NCI-H1417 treated with DMSO at 0.1 percent for 48 hours (cell line): ENCODE measurements at regions not wholly inside any gene's neighbourhood (a gene's known extent, or its start where the extent isn't known, plus 50 kb on each side); places are given as distances from the start of the nearest gene placed in this dataset.

ENCODE experiments used
- DNase-seq: peaks from one replicate; lab custom pipeline; 2025; lab: John Stamatoyannopoulos, UW

DNA sequence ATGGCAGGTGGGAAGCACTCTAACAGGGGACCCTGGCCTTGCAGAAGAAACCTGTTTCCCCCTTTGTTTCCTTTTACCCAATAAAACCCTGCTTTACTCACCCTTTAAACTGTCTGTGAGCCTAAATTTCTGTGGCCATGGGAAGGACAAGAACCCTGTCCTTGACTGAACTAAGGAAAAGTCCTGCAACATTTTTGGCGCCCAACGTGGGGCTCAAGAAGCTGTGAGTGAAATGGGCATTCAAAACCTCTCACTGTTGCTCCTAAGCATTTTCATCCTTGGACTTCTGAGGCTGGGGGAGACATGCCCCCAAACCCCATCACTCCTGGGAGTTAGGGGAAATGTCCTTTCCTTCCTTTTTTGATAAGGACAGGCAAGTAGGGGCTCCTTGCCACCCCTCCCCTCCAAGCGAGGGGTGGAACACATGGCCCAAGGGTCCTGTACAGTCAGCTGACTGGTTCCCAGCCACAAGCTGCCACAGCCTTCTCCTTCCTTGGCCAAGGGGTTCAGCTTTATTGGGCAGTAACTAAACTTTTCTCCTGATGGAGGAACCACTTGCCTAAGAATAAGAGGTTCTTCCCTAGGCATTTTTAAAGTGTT is 381.6 kb downstream of the KLF5 start:
- DNase-seq, result no peak

DNA sequence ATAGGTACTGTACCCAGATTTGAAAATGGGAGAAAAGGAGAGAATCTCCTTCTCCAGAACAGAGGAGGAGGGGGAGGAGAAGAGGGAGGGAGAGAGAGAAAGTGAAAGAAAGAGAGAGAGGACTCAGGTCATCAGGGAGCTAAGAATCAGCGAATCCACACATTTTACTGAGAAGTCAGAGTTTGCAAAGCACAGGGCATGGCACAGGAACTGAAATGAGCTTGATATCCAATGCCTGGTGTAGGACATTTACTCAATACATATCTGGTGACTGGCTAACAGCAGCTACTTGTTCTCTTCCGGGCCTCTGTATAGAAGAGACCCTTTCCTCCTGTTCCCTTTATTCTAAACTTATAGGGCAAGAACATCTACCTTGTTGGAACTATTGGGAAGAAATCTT is 375.1 kb downstream of the KLF5 start:
- DNase-seq, result no peak

DNA sequence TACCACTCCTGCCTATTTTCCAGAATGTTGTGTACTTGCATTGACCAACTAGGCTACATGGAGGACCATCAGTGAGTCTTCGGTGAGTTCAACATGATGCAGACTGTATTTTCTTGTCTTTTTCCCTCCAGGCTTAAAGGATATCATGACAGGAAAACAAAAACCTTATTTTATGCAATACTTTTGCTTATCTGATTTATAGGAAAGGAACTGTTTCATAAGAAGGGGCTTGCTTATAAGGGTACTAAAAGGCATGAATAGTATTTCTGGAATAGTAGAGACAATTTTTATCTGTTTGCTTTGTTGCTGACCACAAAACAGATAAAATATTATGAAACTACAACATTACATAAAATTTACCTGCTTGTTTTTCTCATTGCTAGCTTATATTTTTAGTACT is 374.7 kb downstream of the KLF5 start:
- no peak for DNase-seq

DNA sequence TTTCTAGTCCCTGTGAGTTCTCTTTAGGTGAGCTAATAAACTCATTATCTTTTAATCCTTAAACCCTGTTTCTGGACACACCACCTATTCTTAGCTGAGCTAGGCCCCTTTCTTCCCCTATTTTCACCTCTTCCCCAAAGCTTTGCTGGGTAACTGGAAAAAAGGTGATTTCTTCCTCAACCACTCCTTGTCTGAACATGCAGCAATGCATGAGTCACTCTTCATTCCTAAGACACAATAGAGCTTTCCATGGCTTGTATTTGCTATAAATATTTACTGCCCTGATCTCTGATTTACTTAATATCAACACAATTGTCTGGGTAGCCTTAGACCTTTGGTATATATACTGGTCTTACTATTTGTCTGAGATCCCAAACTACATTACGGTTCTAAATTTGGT is 370.9 kb downstream of the KLF5 start:
- no peak for DNase-seq

DNA sequence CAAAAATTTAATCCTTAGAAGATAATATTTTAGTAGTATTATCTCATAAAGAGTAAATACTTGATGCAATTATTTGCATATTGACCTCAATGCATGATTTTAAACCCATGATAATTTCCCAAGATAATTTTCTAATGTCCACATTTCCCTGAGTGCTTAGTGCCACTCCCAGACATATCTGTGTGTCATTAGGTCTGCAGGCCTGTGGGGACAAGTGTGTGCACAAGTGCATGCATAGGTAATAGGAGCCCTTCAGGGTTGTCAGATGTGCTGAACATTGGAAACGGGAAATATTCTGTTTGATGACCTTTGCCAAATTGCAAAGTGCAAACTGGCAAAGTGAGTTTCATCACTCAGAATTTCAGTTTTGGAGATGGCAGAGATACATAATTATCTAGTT is 369.9 kb downstream of the KLF5 start:
- DNase-seq, result no peak

DNA sequence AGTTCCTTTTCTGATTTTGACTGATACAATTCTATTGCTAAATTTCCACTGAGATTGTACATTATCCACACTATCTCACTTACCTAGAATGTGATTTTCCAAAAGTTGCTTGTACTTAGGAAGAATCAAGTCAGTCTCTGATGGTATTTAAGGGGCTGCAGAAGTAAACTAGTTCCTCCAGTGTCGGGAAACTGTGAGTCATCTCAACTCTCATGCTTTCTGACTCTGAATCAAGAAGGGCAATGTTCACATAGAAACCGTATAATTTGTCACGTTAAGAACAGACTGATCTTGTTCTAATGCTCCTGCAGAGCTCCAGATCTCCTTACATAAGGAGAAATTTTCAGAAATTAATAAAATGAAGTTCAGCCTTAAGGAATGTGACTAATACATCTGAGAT is 369.3 kb downstream of the KLF5 start:
- DNase-seq, result no peak

DNA sequence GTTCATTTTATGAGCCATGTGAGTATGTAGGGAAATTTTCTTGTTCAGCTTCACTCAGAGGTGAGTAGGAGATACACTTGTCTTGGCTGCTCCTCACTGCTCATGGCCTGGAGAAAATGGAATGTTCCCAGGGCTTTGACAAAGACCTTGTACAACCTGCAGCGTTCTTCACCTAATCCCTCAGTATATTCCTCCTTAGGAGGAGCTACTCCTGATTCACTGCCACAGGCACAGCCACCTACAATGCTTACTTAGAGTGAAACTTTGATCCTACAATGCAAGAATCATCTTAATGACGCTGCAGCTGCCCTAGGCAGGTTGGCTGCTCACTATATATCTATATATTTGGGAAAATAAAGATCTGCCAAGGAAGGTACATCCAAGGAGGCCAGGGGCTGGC is 364.2 kb downstream of the KLF5 start:
- no peak for DNase-seq

DNA sequence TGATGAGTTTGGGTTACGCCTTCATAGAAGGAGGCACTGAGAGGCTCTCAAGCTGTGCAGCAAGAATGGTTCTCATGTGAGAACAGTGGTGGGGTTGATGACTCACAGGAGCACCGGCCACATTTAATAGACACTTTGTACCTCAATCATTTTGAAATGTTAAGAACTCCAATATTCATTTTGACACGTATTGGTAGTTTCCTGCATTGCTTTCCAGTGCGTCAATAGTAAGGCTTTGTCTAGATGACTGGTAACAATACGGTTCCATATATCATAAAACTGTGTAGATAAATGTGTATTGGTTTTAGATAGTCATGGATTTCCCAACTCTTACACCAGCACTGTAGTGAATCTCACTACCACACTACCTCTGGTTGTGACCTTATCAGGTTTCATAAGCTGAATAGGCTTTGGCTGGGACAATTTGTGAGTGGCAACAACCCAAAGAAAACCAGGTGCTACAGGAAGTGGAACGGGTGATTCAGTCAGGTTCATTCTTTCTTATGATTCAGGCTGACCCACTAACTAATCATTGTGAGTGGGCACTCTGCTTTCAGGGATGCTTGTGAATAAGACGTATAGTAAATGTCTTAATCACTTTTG is 362.6 kb downstream of the KLF5 start:
- DNase-seq, result no peak

DNA sequence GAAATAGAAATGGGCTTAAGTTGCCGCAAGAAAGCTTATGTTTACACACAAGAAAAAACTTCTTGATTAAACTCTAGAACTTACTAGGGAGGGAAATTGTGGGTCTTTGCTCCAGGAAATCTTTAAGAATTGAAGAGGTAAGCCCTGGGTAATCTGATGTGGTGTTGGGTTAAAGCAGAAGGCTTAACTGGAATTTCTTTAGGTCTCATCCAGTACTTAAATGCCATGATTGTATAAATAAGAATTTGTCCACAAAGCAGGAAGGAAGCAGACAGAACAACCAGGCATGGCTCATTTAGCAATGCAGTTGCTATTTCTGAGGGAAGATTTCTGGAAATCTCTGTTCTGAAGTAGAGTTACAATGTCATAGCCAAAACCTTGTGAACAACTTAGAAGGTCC is 360.4 kb downstream of the KLF5 start:
- no peak for DNase-seq

DNA sequence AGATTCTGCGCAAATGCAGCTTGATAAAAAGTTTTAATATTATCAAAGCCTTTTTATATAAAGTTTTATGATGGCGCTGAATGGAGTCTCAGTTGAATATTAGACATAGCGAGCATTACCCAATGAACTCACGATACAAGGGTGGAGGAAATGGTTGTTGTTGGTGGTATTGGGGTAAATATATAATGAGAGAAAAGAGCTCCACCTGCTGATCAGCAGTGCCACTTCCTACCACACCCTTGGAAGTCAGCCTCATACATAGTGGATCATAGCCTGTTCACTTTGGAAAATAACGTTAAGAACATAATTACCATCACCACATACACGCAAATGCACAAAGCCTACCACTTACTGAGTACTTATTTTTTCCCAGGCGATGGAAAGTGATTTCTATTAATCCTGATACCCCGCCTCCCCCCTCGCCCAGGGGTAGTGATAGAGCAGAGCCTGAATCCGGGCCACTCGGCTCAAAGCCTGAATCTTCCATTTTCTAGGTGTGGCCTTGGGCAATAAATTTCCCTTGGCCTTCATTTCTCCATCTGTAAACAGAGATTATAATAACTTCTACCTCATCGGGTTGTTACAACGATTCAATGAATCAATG is 358.3 kb downstream of the KLF5 start:
- DNase-seq, result no peak

DNA sequence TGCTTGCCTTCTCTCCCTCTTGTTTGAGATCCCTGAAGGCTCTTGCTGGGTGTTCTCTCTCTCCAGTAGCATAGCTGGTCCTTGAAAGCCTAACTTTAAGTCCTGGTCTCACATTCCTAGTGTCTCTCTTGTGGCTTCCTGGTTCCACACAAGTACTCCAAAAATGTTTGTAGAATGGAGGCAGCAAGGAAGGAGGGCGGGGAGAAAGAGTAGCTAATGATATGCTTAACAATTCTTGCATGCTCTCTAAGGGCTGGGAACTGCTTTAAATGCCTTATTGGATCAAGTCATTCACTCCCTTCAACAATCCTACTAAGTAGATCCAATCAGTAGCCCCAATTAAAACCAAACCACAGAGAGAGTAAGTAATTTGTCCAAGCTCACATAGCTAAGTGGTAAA is 357.3 kb downstream of the KLF5 start:
- no peak for DNase-seq

DNA sequence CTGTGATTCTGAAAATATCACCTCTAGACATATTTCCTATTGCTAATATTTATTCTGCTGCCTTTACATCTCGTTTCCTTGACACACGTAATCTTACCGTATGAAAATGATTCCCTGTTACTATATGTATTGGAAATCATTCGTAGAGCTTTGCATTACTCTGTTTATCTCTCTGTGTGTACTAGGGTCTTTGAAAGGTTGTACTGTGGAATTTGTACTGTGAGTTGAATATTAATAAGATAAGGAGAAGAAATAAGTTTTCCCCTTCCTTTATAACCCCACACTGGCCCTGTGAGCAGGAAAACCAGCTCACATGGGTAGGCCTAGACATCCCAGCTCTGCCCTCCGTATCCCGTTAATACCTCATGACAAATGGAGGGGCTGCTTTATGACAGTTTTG is 354.9 kb downstream of the KLF5 start:
- DNase-seq, result no peak

DNA sequence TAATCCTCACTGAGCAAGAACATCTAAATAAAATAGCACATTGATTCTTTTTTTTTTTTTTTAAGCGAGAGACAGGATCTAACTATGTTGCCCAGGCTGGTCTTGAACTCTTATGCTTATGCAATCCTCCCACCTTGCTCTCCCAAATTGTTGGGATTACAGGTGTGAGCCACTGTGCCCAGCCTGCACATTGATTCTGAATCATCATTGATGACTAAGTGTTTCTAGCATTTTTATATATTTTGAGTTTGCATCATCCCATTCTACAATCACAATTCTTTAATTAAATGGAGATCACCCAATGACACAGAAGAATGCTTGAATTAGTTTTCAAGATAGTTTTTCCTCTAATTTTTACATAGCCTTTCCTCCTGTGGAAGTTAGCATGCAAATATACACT is 354.1 kb downstream of the KLF5 start:
- no peak for DNase-seq

DNA sequence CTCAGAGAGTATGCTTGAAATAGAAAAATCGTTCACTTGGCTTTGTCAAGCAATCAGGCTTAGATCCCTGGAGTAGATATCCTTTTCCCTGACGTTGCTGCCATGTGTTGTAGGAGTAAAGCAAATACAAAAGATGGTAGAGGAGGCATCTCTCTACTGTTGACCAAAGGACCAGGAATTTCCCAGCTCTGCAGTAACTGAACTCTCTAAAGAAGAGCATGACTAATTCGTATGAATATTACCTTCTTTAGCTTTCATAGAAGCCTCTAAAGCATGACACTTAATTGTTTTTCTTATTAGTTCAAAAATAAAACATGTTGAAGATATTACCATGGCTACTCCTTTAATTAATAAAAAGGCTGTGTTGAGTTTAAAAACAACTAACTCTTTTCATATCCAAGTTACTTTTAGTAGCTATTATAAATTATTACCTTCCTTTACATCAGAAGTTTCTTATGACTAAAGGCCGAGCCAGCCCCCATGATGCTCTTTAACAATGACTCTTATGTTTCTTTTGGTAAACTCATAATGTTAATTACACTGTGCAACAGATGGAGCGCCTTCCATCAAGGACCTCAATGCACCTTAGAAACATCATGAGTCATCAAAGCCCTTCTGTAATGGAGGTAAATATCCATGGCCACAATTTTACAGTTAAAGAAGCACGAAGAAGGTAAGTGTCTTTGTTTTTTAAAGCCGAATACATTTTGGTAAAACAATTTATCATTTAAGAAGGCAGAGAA is 352.4 kb downstream of the KLF5 start:
- no peak for DNase-seq

DNA sequence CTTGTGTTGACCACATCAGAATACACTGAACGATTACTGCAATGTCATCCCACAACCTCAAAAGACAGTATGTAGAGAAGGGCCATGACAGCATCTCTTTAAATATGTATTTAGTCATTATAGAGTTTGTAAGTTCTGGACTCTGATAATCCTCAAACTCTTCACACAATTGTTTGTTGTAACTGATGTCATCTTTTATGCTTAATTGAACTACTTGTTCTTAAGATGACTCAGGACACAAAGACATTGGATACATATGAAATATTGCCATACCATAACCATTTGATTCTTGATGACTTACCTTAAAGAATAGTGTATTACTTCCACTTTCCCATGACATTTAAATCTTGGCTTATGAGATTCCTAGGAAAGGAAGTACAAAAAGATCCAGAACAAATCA is 347.6 kb downstream of the KLF5 start:
- DNase-seq, result no peak

DNA sequence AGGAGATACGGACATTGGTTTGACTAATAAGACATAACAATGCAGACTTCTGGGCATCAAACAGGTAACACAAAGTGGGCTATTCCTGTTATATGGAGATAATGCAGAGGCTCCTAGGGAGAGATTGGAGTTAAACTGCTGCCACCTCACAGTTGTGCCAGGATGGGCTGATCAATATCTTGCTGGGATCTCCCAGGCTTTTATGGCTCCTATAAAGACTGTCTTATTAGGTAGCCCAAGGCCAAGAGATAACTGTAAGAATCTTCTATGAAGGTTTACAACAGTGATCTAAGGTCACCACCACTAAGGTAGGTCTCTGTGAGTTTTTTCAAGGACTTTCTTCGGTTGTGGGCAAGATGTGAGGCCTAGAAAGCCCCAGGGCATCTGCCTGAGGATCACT is 345.8 kb downstream of the KLF5 start:
- no peak for DNase-seq

DNA sequence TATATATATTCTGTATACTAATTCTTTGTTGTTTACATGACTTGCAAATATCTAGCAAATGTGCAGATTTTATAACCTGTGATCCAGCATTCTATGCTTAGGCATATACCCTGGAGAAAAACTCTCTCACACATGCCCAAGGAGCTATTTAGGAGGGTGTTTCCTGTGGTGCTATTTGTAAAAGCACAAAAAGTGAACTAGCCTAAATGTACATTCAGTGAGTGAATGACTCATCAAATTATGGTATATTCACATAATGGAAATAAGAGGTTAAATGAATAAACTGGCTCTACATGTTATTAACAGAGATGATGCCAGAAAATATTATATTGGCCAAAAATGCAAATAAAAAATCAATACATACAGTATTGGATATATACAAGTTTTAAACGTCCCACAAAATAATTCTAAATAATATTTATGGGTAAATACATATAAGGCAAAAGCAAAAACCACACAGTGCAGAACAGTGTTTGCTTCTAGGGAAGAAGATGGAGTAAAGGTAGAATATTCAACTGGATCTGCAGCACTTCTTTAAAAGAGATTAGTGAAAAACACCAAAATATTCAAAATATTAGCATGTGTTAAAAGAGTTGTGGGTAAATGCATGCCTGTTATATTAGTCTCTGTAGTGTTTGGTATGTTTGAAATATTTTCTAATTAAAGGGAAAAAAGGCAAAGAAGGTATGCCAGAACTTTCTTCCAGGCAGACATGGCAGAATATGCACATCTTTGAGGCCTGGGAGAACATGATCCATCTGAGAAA is 344.7 kb downstream of the KLF5 start:
- no peak for DNase-seq

DNA sequence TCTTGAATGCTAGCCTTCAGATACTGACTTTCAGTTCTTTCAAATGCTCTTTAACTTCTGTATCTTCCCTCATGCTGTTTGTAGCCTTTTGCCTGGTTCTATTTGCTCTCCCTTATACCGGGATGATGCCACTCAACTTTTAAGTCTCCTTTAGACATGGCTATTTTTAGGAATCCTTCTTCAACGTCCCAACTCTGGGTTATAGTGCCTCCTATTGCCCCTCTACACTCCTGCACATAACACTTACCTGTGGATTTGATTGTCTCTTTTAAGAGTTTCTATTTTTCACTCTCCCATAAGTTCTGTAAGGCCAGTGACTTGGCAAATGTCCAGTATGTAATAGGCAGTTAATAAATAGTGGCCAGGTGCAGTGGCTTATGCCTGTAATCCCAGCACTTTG is 343.0 kb downstream of the KLF5 start:
- no peak for DNase-seq

DNA sequence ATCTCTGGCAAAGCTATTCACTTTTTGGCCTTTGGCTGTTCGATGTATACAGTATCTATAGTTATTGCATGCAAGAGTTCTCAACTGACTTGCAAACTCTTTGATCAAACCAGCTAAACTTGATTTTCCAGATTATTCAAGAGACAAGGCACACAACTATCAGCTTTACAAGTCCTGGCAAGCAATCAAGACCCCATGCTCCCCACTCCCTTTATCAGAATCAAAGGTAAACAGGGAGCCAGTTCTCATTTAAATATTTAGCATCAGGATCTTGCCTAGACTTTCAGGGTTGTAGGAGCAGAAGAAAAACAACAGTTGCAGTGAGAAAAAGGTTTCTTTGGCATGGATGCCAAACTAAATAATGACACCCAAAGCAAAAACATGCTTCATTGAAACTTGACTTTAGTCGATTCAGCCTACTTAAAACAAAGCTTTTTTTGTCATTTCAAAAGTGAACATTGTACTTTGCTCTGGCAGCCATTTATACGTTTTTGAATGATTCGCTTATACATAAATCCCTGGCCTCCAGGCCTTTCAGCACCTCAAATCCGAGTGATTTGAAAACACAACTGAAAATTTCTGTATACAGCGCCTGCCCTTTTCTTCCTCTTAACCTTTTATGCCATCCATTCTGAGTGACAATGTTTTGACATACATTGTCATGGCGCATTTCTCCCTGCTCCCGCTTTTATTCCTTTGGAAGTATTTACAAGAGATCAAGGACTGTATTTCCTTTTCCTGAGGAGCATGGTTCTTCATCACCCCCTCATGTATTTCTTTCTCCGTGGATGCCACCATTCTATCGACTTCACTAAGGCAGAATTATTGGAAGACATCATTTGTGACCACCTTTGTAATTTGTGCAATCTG is 340.8 kb downstream of the KLF5 start:
- DNase-seq, result no peak

DNA sequence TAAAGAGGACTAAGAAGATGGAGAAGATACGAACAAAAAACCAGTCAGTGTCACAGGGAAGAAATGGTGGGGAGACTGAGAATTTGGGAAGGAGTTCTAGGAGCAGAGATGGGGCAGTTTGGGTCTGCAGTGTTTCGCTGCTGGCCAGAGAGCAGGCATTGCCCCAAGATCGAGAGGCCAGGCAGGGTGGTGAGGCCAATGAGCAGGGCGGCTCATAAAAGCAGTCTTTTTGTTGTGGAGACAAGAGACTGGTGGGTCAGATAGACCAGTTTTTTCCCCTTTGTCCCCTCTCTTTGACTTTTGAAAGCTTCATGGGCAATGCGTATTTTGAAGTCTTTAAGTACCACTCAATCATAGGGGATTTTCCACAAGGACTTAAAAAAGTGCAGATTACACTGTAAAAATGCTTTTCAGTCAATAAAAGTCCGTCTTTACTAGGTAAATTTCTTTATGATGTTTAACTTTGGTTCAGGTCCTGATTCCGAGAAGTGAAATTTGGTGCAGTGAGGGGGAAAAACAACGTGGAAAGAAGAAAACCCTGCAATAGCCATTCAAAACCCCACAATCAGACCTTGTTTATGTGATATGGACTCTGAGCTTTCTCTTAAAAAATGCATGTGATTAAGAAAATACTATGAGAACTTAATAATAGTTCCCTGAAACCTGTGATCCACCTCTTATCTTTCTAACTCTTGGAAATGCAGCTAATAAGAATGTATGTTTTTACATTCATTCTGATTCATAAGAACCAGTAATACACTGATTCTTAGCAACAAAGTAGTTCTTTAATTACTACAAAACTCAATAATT is 338.9 kb downstream of the KLF5 start:
- no peak for DNase-seq

DNA sequence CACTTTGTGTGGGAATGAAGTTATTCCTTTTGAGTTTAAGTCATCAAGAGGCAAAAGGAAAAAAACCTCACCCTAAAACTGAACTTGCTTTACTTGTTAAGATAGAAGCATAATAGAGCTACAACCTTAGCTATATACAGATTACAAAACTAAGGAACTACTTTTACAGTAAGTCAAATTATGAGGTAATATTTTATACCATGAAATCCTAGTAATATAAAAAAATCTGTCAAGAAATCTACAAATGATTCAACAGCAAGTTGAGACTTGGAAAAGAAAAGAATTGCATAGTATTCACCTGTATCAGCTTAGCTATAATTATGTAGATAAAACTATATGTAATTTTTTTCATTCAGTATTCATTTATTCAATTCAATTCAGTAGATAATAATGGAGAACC is 335.3 kb downstream of the KLF5 start:
- DNase-seq, result no peak
